GM21786 (cell line): ENCODE measurements at regions not wholly inside any gene's neighbourhood (a gene's known extent, or its start where the extent isn't known, plus 50 kb on each side); places are given as distances from the start of the nearest gene placed in this dataset.
"Not testable (repeated sequence)": the region's sequence is repeated elsewhere in the genome, so short reads cannot be mapped to it uniquely, and the experiment has no call there.

Source experiments
- ATAC-seq: cut with Tn5 transposase; IDR thresholded peaks from one replicate; pipeline ENCODE4 v1.9.1; 2021; ENCODE audit not compliant: unreplicated experiment

GRCh38 chr1:213415691-213416380 lies 364.8 kb downstream of the RPS6KC1 start:
- no peak for ATAC-seq

DNA sequence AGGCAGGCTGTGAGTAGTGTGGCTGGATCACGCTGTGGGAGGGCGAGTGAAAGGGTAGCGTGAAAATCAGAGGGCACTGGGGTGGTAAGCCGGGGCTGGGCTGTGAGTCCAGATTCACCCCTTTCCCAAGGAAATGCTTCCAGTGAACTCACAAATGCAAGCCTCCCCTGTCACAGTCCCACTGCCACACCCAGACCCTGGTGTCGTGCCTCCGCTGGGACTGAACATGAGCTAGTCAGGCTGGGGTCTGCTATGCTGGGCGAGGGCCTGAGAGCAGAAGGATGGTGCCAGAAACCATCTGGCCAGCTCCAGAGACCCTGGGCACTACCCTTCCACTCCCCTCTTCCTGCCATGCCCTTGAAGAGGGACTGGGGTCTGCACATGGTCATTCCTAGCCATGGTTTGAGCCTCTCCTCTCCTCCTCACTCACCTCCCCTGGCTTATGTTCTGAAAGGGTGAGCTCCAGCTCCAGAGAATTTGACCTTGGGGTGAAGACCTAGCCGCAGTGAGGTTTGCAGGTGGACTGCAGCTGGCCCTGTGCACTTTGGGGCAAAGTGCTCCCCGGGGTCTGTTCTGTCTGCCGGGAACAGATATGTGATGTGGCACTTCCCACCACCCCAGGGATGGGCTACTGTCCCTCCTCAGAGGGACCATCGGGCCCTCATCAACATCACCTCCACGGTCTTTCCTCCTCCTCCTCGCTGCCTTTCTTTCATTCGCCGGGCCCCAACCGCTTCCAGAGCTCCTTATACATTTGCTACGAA lies 365.6 kb downstream of the RPS6KC1 start:
- no peak for ATAC-seq

DNA sequence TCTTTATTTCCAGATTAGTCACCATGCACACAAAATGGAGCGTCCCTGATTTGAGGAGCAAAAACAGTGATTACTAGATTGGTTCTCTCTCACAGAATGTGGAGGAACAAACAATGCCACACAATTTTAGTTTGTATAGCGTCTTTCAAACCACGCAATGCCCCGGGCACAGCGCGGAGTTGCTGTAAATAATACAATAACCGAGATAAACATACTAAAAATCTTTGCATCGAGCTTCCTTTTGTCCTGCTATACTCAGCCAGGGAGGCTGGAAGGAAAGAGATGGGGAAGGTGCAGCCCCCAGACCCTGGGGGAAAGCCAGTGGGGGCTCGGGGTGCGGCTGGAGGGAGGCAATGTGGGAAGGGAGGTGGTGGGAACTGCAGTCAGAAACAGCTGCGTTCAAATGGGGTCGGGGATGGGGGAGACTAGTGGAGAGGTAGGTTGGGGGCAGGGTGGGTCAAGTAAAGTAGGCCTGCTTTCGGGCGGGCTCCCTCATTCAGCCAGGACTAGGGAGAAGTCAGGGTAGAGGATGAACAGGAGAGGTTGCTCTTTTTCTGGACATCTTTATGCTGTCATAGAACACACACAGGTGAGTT lies 366.3 kb downstream of the RPS6KC1 start:
- no peak for ATAC-seq

GRCh38 chr1:213417846-213418245 lies 366.8 kb downstream of the RPS6KC1 start:
- no peak for ATAC-seq

GRCh38 chr1:213418268-213419071 lies 367.4 kb downstream of the RPS6KC1 start:
- ATAC-seq = no peak

DNA sequence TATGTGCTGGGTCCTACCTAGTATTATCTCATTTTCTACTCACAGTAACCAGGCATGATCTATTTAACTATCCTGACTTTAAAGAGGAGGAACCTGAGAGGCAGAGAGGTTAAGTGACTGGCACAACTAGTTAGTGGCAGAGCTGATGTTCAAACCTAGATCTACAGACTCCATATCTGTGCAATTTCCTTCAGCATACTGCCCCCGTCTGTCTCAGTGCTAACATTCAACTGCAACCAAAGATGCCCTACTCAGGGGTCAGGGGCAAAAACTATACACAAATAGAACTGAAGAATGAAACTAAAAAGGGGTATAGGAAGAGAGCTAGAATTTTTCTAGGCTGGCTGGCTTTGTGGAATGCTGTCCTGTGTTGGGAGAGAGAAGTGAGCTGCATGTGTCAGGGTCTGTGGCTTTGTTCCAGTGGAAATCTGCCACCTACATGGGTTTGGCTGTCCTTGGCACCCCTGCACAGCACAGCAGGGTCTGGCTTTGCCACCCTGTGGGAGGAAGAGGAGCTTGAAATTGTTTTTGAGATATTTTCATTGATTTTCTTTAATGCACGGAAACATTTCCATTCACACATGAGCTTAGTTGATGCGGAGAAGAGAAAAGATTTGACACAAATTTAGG lies 368.5 kb downstream of the RPS6KC1 start:
- no peak for ATAC-seq

DNA sequence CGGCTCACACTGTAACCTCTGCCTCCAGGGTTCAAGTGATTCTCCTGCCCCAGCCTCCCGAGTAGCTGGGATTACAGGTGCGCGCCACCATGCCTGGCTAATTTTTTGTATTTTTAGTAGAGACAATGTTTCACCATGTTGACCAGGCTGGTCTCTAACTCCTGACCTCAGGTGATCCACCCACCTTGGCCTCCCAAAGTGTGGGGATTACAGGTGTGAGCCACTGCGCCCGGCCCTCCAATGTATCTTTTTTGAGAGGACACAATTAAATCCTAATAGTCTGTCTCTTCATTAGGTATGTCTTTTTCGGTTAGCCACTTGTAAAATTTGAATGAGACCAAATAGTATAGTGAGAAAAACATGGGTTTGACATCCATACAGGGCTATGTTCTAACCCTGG lies 370.1 kb downstream of the RPS6KC1 start:
- ATAC-seq = not testable (repeated sequence)

GRCh38 chr1:213423041-213423440 lies 372.0 kb downstream of the RPS6KC1 start:
- no peak for ATAC-seq

DNA sequence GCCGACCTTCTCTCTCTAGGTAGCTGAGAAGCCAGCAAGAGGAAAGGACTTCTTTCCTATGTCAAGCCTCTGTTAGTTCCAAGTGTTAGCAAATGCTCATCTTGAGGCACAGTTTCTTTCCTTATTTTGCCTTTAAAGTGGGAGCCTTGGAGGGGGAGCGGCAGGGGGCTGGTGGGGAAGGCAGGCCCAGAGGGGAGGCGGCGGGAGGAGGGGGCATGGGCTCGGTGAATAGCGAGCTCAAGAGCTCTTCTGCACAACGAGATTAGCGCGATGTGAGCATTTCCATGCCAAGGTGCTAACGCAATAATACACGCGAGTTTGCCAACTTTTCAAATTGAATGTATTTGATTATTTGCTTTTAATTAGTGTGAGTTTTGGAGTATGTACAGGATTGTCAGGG lies 372.6 kb downstream of the RPS6KC1 start:
- ATAC-seq = no peak

GRCh38 chr1:213425376-213426030 lies 374.5 kb downstream of the RPS6KC1 start:
- ATAC-seq = no peak

DNA sequence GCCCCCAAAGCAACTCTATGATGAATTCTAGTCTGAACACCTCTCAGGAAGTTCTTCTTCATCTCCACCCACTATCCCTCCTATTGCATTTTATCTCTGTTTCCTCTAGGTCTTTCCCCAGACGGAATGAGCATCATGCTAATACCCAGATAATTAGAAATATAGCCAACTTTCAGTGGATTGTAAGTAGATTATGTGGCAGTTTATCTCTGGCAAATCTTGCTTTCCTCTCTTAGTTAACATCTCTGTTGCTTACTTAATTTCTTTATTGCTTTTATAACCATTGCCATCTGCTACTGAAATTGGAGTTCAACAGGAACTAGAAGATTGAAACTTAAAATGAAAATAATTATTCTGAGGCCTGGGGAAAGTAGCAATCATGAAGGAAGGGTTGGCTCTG lies 378.6 kb downstream of the RPS6KC1 start:
- no peak for ATAC-seq

DNA sequence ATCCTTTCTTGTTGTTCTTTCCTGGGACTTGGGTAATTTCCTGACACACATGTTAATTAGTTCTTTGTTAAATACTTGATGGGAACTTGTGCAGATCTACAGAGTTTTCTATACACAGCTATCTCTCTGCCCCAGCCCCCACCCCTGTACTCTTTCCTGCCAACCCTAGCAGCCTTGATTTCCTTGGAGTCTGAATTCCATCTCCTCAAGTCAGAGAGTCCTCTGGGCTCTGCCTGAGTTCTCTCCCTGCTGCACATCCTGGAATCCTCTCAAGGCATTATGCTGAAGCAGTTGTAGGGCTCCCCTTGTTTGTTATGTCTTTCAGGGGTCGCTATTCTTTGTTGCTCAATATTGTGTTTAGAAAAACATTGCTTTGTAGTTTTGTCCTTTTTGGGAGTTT lies 384.7 kb downstream of the RPS6KC1 start:
- no peak for ATAC-seq

- ATAC-seq = no peak
Measured at GRCh38 chr1:213438339-213438738, 387.3 kb downstream of the RPS6KC1 start.

DNA sequence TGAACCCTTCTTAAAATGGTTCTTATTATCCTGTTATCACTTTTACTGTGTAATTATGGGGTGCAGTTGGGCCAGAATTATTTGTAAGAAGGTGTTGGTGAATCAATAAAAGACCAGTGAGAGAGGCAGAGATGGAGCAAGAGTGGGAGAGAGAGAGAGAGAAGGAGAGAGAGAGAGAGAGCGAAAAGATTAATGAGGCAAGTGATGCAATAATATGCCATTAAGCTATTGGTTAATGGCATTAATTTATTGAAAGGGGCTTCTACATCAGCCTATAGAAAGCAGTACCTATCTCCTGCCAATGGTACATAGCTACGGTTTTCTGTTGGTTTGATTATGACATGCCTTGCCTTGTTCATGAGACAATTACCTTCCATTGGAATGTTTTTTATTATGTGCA lies 388.7 kb downstream of the RPS6KC1 start:
- ATAC-seq = no peak

DNA sequence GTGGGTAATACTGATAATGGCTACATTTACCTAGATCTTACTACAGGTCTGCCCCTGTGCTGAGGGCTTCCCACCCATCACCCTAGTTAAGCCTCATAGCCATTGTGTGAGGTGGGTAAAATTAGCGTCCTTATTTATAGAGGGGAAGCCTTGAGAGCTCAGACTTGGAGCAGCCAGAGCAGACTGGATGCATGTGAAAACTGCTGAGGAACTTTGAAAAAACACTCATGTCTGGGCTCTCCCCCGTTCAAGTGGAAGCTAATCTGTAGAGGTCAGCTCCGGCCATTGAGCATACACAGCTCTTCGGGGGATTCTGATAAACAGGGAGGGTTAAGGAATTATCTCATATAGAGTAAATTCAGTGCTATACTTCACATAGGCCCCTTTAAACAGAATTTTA lies 389.7 kb downstream of the RPS6KC1 start:
- ATAC-seq = no peak

DNA sequence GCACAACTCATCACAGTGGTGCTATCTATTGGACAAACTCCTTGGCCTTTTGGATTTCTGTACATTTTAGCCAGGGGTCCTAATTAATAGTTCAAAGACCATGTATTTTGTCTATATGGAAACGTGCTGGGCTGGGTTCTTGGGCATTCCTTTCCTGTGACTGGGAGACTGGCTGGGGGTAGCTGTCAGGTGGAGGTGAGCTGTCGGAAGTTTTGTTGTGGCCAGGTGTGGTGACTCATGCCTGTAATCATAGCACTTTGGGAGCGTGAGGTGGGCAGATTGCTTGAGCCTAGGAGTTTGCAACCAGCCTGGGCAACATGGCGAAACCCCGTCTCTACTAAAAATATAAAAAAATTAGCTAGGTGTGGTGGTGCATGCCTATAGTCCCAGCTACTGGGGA lies 392.4 kb downstream of the RPS6KC1 start:
- no peak for ATAC-seq

- no peak for ATAC-seq
Measured at GRCh38 chr1:213444224-213444623, 393.2 kb downstream of the RPS6KC1 start.

DNA sequence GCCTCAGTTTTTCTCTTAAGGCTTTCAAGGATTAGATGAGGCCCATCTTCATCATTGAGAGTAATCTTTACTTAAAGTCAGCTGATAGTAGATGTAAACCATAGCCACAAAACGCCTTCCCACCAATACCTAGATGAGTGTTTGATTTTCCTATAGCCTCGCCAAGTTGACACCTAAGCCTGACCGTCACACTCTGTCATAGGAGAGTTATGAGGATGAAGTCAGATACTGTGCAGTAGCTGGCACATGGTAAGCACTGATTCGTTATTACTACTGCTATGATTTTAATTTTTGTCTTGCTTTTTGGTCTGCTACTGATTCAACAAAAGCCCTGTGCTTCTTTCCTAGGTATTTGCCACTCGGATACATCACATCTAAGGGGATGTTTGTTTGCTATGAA lies 395.5 kb downstream of the RPS6KC1 start:
- no peak for ATAC-seq

DNA sequence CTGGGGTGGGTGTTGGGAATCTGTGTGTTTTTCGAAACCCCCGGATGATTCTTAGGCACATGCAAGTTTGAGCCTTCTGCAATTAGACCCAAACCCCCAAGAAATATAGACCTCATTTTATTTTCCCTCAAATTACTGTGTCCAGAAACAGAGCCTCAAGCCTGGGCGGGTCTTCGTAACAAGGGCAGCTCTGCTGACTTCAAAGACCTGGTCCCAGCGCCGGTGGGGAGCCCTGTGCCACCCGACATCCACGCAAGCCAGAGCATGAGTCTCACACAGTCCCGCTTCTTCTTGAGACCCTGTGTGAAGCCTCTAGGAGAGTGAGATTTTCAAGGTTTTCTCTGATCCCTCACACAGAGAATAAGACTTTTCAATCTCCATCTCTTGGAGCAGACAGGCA lies 397.3 kb downstream of the RPS6KC1 start:
- no peak for ATAC-seq

GRCh38 chr1:213448776-213449175 lies 397.7 kb downstream of the RPS6KC1 start:
- ATAC-seq = no peak
